Midbrain (tissue), 1 donor: ENCODE measurements at regions not wholly inside any gene's neighbourhood (a gene's known extent, or its start where the extent isn't known, plus 50 kb on each side); places are given as distances from the start of the nearest gene placed in this dataset.

Experiments used
- DNase-seq: peaks from one replicate; lab custom pipeline; 2025; lab: John Stamatoyannopoulos, UW

DNA sequence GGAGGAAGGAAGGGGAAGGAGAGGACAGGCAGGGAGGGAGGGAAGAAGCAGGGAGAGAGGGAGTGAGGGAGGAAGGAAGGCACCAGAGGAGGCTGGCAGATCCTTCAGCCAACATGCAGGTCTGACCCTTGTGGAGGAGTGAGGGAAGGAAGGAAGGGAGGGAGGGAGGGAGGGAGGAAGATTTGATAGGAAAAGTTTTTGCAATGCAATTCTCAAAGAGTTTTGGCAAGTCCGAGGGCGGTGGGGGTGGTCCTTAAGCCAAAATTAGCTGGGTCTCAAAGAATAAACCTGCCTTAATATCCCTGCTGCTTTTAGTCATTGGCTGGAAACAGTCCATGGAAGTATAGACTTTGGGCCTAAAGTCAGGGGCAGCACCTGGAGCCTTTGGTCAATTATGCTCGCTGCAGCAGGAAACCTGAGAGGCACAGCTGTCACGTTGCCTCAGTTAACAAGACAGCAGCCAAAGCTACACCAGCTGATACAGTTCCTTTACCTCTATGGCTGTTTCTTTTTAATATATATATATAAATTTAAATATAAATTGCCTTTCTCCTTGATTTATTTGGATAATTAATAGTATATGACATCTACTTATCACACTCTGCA is 115.7 kb upstream of the RALGAPA2 start:
- no peak for DNase-seq

- DNase-seq = peak; percentile 71
These were observed 112.6 kb upstream of the RALGAPA2 start for GRCh38 chr20:20824924-20825584.

- no peak for DNase-seq
These were observed 111.0 kb upstream of the RALGAPA2 start for GRCh38 chr20:20823476-20823881.

- DNase-seq = no peak
These were observed 109.2 kb upstream of the RALGAPA2 start for GRCh38 chr20:20821484-20822260.

GRCh38 chr20:20820785-20821483 is 108.5 kb upstream of the RALGAPA2 start:
- DNase-seq = peak; percentile 16

DNA sequence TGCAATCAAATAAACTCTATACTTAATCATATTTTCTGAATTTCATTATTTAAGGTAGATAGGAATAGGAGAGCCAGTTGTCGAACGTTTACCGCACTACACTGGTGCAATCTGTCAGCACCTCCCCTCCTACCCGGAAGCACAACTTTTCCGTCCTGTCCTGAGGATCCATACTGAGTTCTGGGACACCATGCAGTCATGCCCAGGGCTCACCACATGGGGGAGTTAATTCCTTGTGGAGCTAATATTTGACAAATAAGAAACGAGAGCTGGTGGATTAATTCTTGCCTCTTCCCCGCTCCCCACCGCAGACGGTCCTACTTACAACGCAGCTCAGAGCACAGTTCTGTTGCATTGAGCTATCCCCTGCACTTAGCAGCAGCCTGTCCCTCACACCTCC is 107.7 kb upstream of the RALGAPA2 start:
- DNase-seq = no peak

GRCh38 chr20:20816969-20817755 is 104.7 kb upstream of the RALGAPA2 start:
- DNase-seq = no peak

GRCh38 chr20:20815711-20816455 is 103.4 kb upstream of the RALGAPA2 start:
- no peak for DNase-seq

GRCh38 chr20:20814685-20815084 is 102.2 kb upstream of the RALGAPA2 start:
- no peak for DNase-seq

GRCh38 chr20:20812136-20812535 is 99.7 kb upstream of the RALGAPA2 start:
- no peak for DNase-seq

GRCh38 chr20:20808016-20808415 is 95.6 kb upstream of the RALGAPA2 start:
- no peak for DNase-seq

DNA sequence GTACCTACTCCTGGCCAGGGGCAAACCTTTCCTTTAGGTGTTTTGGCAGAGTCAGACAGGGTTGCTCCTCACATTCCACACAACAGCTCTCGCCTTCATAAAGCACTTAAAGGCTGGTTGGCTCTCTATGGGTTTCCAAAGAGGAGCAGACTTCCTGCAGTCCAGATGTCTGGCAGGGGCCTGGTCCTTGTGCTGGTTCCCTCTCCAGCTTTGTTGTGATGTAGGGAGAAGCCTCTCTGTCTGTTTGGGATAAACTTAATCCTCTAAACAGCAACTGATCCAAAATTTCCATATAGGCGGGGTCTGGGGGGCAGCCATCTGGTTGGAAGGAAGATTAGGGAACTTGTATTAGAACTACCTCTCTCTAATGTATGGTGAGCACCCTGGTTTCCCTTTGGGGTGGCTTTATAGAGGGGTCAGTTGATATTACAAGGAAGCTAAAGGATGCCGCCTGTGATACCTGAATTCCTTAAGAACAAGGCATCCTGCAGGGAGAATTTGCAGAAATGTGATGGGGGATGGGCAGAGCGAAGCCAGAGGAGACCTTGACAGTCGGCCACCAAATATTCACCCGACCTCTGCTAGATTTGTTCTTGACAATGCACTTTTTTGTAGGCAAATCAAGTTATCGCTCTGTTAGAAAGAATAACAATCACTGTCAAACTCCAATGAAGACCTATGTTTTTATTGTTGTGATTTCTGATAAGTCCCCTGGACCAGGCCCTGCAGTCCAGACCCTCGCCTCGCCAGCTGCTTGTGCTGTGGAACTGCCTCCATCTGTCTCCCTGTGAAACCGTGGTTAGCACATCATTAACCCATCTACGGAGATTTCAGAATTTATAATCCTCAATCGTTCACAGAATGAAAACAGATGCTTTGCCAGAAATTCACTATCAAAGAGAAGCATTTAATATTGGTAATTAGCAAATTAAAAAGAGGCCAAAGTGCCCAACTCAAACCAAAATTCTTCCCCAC is 94.0 kb upstream of the RALGAPA2 start:
- no peak for DNase-seq

DNA sequence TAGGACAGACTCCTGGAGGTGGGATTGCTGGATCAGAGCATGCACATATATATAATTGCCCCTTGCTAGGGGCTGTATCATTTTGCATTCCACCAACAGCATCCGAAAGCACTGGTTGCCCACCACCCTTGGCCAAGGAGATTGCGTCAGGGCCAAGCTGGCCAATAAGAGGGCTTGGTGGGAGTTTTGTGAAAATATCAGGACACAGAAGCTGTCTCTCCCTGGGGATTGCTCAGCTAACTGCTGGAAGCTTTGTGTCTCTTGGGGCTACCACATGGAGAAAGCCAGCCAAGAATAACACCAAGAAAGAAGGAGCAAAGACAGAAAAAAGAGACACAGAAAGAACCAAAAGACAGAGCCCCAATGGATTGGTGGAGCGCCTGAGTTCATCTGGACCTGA is 90.6 kb upstream of the RALGAPA2 start:
- DNase-seq = no peak

DNA sequence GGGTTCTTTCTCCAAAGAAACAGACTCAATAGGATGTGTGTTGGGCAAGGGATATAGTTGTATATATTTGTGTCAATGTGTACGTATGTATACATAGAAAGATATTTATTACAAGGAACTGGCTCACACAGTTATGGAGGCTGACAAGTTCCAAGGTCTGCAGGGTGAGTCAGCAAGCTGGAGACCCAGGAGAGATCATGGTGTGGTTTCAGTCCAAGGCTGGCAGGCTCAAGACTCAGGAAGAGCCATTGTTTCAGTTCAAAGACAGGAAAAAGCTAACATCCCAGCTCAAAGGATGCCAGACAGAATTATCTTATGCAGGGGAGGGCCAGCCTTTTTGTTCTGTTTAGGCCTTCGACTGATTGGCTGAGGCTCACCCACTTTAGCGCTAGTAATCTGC is 89.9 kb upstream of the RALGAPA2 start:
- no peak for DNase-seq

- no peak for DNase-seq
These were observed 87.4 kb upstream of the RALGAPA2 start for GRCh38 chr20:20799716-20800312.

- DNase-seq = no peak
These were observed 85.3 kb upstream of the RALGAPA2 start for GRCh38 chr20:20797521-20798310.

DNA sequence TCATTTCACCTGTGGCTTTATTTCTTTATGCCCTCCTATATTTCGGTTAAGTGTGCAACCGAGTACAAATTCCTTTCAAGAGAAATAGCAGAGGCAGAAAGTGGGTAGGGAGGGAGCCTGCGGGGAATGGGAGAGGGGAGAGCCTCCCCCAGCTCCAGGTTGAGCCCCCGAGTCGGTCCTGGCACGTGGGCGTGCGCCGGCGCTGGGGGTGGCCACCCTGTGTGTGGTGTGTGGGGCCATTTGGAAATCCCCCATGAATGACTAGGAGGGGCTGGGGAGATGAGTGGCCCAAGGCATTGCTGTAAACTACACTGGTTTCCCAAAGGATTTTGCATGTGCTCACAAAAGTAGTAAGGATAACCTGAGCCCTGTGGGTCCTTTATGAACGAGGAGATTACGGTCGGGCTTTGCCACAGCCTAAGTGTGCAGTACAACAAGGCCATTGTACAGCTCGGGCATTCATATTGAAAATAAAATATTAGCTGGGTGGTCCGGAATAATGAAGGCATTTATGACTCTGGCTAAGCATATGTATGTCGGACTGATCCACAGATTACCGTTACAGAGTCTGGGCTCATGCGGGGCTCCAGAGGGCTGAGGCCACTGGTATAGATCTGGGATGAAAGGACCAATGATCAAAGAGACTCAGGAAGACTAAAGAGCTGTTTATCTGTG is 84.5 kb upstream of the RALGAPA2 start:
- no peak for DNase-seq

DNA sequence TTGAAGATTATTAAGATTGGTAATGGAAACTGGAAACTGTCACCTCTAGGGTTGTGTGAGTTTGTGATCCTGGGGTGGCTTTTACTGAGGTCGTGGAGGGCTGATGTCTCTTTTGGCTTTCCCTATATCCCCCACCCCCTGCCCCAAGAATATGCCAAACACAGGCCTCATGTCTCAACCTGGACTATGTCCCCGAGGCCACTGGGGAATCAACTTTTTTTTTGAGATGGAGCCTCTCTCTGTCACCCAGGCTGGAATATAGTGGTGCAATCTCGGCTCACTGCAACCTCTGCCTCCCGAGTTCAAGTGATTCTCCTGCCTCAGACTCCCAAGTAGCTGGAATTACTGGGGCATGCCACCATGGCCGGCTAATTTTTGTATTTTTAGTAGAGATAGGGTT is 83.3 kb upstream of the RALGAPA2 start:
- DNase-seq = no peak
